ENCODE measurements at regions not wholly inside any gene's neighbourhood (a gene's known extent, or its start where the extent isn't known, plus 50 kb on each side); places are given as distances from the start of the nearest gene placed in this dataset.
"Not testable (repeated sequence)": the region's sequence is repeated elsewhere in the genome, so short reads cannot be mapped to it uniquely, and the experiment has no call there.

DNA sequence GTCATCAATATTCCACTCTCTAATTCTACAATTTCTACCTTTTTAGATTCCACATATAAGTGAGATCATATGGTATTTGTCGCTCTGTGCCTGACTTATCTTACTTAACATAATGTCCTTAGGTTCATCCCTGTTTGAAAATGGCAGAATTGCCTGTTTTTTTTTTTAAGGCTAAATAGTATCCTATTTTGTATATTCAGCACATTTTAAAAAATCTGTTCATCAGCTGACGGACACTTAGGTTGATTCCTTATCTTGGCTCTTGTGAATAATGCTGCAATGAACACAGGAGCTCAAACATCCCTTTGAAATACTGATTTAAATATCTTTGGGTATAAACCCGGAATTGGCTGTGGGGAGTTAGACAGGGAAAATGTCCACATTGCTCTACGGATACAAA lies 326.7 kb upstream of the THBS1 start:
- Histone ChIP-seq H3K4me1 (ENCODE audit: control insufficient read depth, insufficient read depth, low read length, unreplicated experiment) (no peaks in the 10 kb centered on the region), H3K27me3 (ENCODE audit: insufficient read depth, low read length) (no peaks in the 10 kb centered on the region), H3K4me3 (ENCODE audit: low read depth, low read length) (no peak overlapping the region), H3K36me3 (ENCODE audit: insufficient read depth, low read length) (no peaks in the 10 kb centered on the region), H2AFZ (ENCODE audit: low read length, unreplicated experiment) (no peak overlapping the region), H3K27ac (ENCODE audit: low read depth, low read length) (no peak overlapping the region), H3K79me2 (ENCODE audit: control insufficient read depth, insufficient read depth, low read length, unreplicated experiment) (no peaks in the 10 kb centered on the region)

DNA sequence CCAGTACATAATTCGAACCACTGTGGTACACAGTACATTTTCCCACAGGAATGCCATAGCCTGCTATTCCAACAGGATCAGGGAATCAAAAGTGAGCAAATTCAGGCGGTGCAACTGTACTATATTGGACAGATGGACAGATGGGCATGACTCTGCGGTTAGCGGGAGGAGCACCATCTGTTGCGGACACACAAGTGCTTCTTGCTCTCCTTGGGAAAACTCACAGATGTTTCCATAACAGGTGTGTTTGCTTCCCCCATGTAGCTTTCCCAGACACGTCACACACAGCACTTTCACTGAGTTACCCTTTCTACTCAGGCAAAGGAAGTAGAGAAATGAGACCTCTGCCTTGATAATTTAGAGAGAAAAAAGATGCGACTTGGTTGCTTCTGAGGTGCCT lies 325.1 kb upstream of the THBS1 start:
- H3K79me2 ChIP-seq (ENCODE audit: control insufficient read depth, insufficient read depth, low read length, unreplicated experiment) = no peaks in the 10 kb centered on the region
- H3K27me3 ChIP-seq (ENCODE audit: insufficient read depth, low read length) = no peaks in the 10 kb centered on the region
- no peaks in the 10 kb centered on the region for H3K4me1 ChIP-seq (ENCODE audit: control insufficient read depth, insufficient read depth, low read length, unreplicated experiment)
- H3K36me3 ChIP-seq (ENCODE audit: insufficient read depth, low read length) = no peaks in the 10 kb centered on the region
- H2AFZ ChIP-seq (ENCODE audit: low read length, unreplicated experiment) = no peak overlapping the region
- no peak overlapping the region for H3K27ac ChIP-seq (ENCODE audit: low read depth, low read length)
- H3K4me3 ChIP-seq (ENCODE audit: low read depth, low read length) = no peak overlapping the region

DNA sequence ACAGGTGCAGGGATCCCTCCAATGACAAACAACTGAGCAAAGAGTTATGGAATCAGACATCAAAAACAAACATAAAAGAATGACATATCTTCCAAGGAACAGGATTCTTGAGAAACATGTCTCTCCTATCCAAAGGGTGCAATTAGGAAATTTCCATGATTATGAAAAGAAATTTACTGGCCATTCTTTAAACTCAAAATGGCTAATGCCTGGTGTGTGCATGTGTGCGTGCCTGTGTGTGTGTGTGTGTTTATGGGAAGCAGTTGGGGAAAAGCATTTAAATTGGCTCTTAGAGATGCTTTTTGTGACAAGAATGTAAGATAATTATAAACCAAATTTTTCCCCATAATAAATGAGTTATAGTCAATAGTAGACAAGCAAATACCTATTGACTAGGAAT lies 320.5 kb upstream of the THBS1 start:
- Histone ChIP-seq H3K27ac (ENCODE audit: low read depth, low read length) (no peak overlapping the region), H3K79me2 (ENCODE audit: control insufficient read depth, insufficient read depth, low read length, unreplicated experiment) (no peaks in the 10 kb centered on the region), H3K4me1 (ENCODE audit: control insufficient read depth, insufficient read depth, low read length, unreplicated experiment) (peaks cover 9% of the 10 kb centered on the region), H3K27me3 (ENCODE audit: insufficient read depth, low read length) (no peaks in the 10 kb centered on the region), H3K4me3 (ENCODE audit: low read depth, low read length) (no peak overlapping the region), H2AFZ (ENCODE audit: low read length, unreplicated experiment) (no peak overlapping the region), H3K36me3 (ENCODE audit: insufficient read depth, low read length) (no peaks in the 10 kb centered on the region)

DNA sequence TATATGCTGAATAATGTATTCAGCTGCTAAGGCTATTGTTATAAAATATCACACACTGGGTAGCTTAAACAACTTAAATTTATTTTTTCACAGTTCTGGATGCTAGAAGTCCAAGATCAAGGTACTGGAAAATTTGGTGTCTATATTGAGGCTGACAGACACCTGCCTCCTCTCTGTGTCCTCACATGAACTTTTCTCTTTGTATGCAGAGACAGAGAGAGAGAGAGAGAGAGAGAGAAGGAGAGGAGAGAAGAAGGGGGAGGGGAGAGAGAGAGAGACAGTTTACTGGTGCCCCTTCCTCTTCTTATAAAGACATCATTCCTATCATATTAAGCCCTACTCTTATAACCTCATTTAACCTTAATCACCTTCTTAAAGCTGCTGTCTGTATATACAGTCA lies 320.1 kb upstream of the THBS1 start:
- no peaks in the 10 kb centered on the region for H3K36me3 ChIP-seq (ENCODE audit: insufficient read depth, low read length)
- H2AFZ ChIP-seq (ENCODE audit: low read length, unreplicated experiment) = no peak overlapping the region
- no peak overlapping the region for H3K4me3 ChIP-seq (ENCODE audit: low read depth, low read length)
- H3K79me2 ChIP-seq (ENCODE audit: control insufficient read depth, insufficient read depth, low read length, unreplicated experiment) = no peaks in the 10 kb centered on the region
- H3K27me3 ChIP-seq (ENCODE audit: insufficient read depth, low read length) = no peaks in the 10 kb centered on the region
- peak overlapping the region; percentile 22; the same call in 1 of the 2 replicates for H3K27ac ChIP-seq (ENCODE audit: low read depth, low read length)
- peaks cover 9% of the 10 kb centered on the region for H3K4me1 ChIP-seq (ENCODE audit: control insufficient read depth, insufficient read depth, low read length, unreplicated experiment)

DNA sequence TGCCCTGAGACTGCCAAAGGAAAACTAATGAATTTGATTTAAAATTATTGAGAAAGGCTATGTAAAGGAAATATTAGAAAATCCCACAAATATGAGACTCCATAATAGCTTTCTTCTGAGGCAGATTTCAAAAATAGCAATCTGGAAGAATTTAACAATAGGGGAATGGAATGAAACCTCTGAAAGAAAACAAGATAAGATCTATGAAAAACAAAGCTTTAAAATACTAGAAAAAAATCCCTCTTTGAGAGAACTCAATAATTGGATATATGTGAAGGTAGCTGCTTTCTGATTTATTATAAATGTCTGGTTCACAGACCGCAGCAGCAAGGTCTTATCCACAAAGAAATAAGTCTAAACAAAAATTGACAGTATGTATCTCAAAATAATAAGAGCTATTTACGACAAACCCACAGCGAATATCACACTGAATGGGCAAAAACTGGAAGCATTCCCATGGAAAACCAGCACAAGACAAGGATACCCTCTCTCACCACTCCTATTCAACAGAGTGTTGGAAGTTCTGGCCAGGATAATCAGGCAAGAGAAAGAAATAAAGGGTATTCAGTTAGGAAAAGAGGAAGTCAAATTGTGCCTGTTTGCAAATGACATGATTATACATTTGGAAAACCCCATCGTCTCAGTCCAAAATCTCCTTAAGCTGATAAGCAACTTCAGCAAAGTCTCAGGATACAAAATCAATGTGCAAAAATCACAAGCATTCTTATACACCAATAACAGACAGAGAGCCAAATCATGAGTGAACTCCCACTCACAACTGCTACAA lies 319.3 kb upstream of the THBS1 start:
- H2AFZ ChIP-seq (ENCODE audit: low read length, unreplicated experiment); H3K27me3 ChIP-seq (ENCODE audit: insufficient read depth, low read length); H3K79me2 ChIP-seq (ENCODE audit: control insufficient read depth, insufficient read depth, low read length, unreplicated experiment); H3K36me3 ChIP-seq (ENCODE audit: insufficient read depth, low read length); H3K4me3 ChIP-seq (ENCODE audit: low read depth, low read length): not testable (repeated sequence)
- H3K4me1 ChIP-seq (ENCODE audit: control insufficient read depth, insufficient read depth, low read length, unreplicated experiment) = peaks cover 10% of the 10 kb centered on the region
- H3K27ac ChIP-seq (ENCODE audit: low read depth, low read length) = peak overlapping the region; percentile 22; the same call in 1 of the 2 replicates

DNA sequence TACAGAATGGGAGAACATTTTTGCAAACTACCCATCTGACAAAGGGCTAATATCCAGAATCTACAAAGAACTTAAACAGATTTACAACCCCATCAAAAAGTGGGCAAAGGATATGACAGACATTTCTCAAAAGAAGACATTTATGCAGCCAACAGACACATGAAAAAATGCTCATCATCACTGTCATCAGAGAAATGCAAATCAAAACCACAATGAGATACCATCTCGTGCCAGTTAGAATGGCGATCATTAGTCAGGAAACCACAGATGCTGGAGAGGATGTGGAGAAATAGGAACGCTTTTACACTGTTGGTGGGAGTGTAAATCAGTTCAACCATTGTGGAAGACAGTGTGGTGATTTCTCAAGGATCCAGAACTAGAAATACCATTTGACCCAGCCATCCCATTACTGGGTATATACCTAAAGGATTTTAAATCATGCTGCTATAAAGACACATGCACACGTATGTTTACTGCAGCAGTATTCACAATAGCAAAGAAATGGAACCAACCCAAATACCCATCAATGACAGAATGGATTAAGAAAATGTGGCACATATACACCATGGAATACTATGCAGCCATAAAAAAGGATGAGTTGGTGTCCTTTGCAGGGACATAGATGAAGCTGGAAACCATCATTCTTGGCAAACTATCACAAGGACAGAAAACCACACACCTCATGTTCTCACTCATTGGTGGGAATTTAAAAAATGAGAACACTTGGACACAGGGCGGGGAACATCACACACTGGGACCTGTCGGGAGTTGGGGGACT lies 317.7 kb upstream of the THBS1 start:
- H3K27ac ChIP-seq (ENCODE audit: low read depth, low read length) = peak overlapping the region; percentile 31; the same call in 1 of the 2 replicates
- not testable (repeated sequence) for H3K27me3 ChIP-seq (ENCODE audit: insufficient read depth, low read length); H2AFZ ChIP-seq (ENCODE audit: low read length, unreplicated experiment); H3K36me3 ChIP-seq (ENCODE audit: insufficient read depth, low read length); H3K79me2 ChIP-seq (ENCODE audit: control insufficient read depth, insufficient read depth, low read length, unreplicated experiment); H3K4me3 ChIP-seq (ENCODE audit: low read depth, low read length)
- H3K4me1 ChIP-seq (ENCODE audit: control insufficient read depth, insufficient read depth, low read length, unreplicated experiment) = peaks cover 22% of the 10 kb centered on the region

DNA sequence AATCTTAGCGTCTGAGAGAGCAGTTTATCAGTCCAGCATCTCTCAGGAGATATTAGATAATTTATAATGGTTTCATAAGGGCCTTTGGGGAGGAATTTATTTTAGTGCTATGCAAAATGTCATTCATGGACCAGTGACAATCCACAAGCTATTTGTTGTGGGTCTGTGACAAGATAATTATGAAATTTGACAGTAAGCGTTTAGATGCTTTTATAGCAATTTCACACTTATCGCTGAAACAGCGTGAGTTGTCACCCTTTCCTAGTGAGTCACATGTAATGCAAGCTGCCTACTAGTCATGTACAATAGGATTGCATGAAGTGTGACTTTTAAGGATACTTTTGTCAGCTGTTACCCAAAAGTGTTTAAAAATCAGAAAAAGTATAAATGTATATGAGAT lies 315.6 kb upstream of the THBS1 start:
- Histone ChIP-seq H3K36me3 (ENCODE audit: insufficient read depth, low read length) (no peaks in the 10 kb centered on the region), H3K79me2 (ENCODE audit: control insufficient read depth, insufficient read depth, low read length, unreplicated experiment) (no peaks in the 10 kb centered on the region), H3K4me1 (ENCODE audit: control insufficient read depth, insufficient read depth, low read length, unreplicated experiment) (peaks cover 26% of the 10 kb centered on the region), H3K4me3 (ENCODE audit: low read depth, low read length) (no peak overlapping the region), H3K27me3 (ENCODE audit: insufficient read depth, low read length) (no peaks in the 10 kb centered on the region), H3K27ac (ENCODE audit: low read depth, low read length) (no peak overlapping the region), H2AFZ (ENCODE audit: low read length, unreplicated experiment) (no peak overlapping the region)

DNA sequence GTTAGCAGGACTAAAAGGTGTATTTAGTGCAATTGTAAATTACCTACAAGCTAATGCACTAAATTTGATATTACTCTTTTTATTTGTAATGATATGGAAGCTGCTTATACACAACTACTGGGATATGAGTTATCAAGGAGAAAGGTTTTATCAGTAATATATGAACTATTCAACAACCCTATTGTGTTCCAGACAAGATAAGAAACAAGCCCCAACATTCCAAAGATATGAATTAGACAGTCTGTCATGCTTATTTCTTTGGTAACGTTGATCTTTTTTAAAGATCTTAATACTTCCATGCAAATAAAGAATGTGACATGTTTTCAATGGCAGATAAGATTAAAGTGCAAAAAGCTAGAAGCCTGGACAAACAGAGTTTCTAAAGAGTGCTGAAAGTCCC lies 314.0 kb upstream of the THBS1 start:
- Histone ChIP-seq H3K36me3 (ENCODE audit: insufficient read depth, low read length) (no peaks in the 10 kb centered on the region), H3K4me1 (ENCODE audit: control insufficient read depth, insufficient read depth, low read length, unreplicated experiment) (peaks cover 31% of the 10 kb centered on the region), H3K79me2 (ENCODE audit: control insufficient read depth, insufficient read depth, low read length, unreplicated experiment) (no peaks in the 10 kb centered on the region), H3K4me3 (ENCODE audit: low read depth, low read length) (no peak overlapping the region), H2AFZ (ENCODE audit: low read length, unreplicated experiment) (peak overlapping the region; percentile 62), H3K27ac (ENCODE audit: low read depth, low read length) (peak overlapping the region; percentile 36; the same call in 1 of the 2 replicates), H3K27me3 (ENCODE audit: insufficient read depth, low read length) (no peaks in the 10 kb centered on the region)

DNA sequence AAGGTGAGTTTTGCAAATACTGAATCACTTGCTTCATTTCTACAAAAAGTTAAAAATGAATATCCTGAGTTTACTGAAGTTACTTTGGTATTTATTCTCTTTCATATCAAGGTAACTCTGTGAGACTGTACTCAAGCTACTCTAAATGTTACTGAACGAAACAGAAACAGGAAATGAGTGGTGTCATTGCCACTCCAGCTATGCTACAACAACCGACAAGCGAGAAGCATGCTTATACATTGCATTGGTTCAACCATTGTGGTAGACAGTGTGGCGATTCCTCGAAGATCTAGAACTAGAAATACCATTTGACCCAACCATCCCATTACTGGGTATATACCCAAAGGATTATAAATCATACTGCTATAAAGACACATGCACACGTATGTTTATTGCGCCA lies 313.2 kb upstream of the THBS1 start:
- Histone ChIP-seq H3K4me1 (ENCODE audit: control insufficient read depth, insufficient read depth, low read length, unreplicated experiment) (peaks cover 31% of the 10 kb centered on the region), H3K4me3 (ENCODE audit: low read depth, low read length) (no peak overlapping the region), H3K27me3 (ENCODE audit: insufficient read depth, low read length) (no peaks in the 10 kb centered on the region), H3K36me3 (ENCODE audit: insufficient read depth, low read length) (no peaks in the 10 kb centered on the region), H3K27ac (ENCODE audit: low read depth, low read length) (peak overlapping the region; percentile 36), H2AFZ (ENCODE audit: low read length, unreplicated experiment) (no peak overlapping the region), H3K79me2 (ENCODE audit: control insufficient read depth, insufficient read depth, low read length, unreplicated experiment) (no peaks in the 10 kb centered on the region)

DNA sequence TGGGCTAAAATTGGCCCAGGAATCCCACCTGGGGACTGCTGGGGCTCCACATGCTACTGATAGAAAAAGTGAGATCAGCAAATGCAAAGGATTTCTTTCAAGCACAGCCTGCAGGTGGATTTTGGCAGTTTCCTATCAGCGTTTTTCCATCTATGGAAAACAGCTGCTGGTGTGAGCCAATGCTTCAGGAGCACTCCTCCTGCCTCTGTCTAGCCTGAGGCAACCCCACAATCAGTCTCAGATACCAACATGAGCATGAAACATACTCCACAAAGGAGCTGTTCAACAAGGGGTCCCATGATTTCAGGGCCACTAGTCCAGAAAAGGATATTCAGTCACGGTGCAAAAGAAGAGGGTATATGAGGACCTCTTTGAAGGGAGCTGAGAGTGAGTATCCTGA lies 311.5 kb upstream of the THBS1 start:
- Histone ChIP-seq H3K4me3 (ENCODE audit: low read depth, low read length) (no peak overlapping the region), H3K4me1 (ENCODE audit: control insufficient read depth, insufficient read depth, low read length, unreplicated experiment) (peaks cover 31% of the 10 kb centered on the region), H2AFZ (ENCODE audit: low read length, unreplicated experiment) (no peak overlapping the region), H3K27me3 (ENCODE audit: insufficient read depth, low read length) (no peaks in the 10 kb centered on the region), H3K27ac (ENCODE audit: low read depth, low read length) (no peak overlapping the region), H3K36me3 (ENCODE audit: insufficient read depth, low read length) (no peaks in the 10 kb centered on the region), H3K79me2 (ENCODE audit: control insufficient read depth, insufficient read depth, low read length, unreplicated experiment) (no peaks in the 10 kb centered on the region)

DNA sequence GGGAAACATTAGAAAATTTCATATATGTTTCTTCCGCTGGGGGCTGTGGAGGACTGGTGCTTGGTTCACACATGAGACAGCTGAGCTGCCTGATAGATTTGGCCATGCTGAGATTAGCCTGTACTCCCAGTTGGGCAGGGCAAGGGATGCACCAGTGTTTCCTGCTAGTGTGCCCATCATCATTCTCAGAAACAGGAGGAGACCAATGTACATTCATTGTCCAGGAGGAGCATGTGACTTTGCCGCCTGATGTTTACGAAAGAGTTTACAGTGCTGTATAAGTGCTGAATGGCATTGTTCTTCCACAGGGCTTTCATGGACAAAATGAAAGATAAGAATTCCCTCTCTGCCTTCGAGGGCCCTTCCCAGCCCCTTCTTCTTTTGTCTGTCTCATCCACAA lies 311.1 kb upstream of the THBS1 start:
- no peaks in the 10 kb centered on the region for H3K27me3 ChIP-seq (ENCODE audit: insufficient read depth, low read length)
- no peaks in the 10 kb centered on the region for H3K79me2 ChIP-seq (ENCODE audit: control insufficient read depth, insufficient read depth, low read length, unreplicated experiment)
- H3K27ac ChIP-seq (ENCODE audit: low read depth, low read length) = peak overlapping the region; percentile 87; the same call in 1 of the 2 replicates
- H3K36me3 ChIP-seq (ENCODE audit: insufficient read depth, low read length) = no peaks in the 10 kb centered on the region
- no peak overlapping the region for H2AFZ ChIP-seq (ENCODE audit: low read length, unreplicated experiment)
- peaks cover 31% of the 10 kb centered on the region for H3K4me1 ChIP-seq (ENCODE audit: control insufficient read depth, insufficient read depth, low read length, unreplicated experiment)
- H3K4me3 ChIP-seq (ENCODE audit: low read depth, low read length) = no peak overlapping the region

All from ACC112 (cell line).